ENCODE measurements at regions not wholly inside any gene's neighbourhood (a gene's known extent, or its start where the extent isn't known, plus 50 kb on each side); places are given as distances from the start of the nearest gene placed in this dataset.

- DNase-seq (ENCODE audit: low read depth in 3 of 3), result no peak
Measured at GRCh38 chr14:97850886-97851285, 1053.7 kb downstream of the VRK1 start.

GRCh38 chr14:97851428-97851995 is 1054.3 kb downstream of the VRK1 start:
- DNase-seq (ENCODE audit: low read depth in 3 of 3), result no peak

DNA sequence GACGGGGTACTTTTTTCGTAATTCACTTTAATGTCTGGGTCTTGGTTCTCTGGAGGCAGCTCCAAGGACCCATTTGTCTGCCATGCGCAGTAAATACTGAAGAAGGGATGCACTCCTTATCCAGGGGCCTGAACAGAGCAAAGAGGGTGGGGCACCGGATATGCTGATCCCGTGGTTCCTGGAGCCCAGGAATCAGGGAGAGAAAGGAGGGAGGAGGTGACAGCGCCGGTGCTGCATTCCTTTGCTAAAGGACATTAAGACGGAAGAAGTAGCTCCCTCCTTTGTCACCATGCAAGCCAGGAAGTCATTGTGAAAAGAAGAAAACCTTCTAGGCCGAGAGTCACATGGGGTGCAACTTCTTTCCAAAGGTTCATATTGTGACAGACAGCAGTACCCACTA is 1057.7 kb downstream of the VRK1 start:
- DNase-seq (ENCODE audit: low read depth in 3 of 3), result no peak

- no peak for DNase-seq (ENCODE audit: low read depth in 3 of 3)
Measured at GRCh38 chr14:97866195-97866594, 1069.0 kb downstream of the VRK1 start.

DNA sequence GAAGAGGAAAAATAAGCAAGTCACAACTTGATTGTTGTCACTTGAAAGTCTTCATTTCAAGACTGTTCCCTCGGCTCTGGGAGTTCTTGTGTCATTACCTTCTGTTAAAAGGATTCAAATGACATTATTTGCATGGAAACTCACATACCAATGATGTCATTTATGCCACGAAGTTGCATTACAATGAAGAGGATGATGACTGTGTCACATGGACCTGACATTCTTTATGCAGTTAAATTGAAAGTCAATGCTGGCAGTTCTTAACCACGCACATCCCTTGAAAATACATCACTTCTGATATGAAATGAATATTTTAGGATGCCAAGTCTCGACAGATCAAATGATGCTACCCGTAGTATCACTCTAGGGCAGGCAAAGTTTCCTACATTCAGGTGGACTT is 1069.5 kb downstream of the VRK1 start:
- no peak for DNase-seq (ENCODE audit: low read depth in 3 of 3)

GRCh38 chr14:97873291-97873690 is 1076.1 kb downstream of the VRK1 start:
- no peak for DNase-seq (ENCODE audit: low read depth in 3 of 3)

DNA sequence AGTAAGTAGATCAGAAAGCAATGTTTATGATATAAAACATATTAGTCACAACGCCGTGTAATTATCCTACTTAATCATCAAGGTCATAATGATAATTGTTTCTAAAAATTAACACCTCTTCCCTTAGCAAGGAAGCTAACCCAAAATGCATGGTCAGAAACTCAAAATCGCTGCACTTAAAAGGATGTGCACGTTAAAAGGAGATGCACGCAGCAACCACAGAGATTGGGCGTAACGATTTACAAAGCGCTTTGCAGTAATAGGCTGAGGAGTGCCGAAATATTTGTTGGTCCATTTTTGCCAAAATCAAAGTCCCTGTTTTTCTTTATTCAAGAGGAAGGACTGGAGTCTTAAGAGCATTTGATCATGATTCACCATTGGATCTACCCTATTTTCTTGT is 1077.2 kb downstream of the VRK1 start:
- DNase-seq (ENCODE audit: low read depth in 3 of 3), result no peak

GRCh38 chr14:97878206-97878605 is 1081.0 kb downstream of the VRK1 start:
- no peak for DNase-seq (ENCODE audit: low read depth in 3 of 3)

- no peak for DNase-seq (ENCODE audit: low read depth in 3 of 3)
Measured at GRCh38 chr14:97878727-97879126, 1081.5 kb downstream of the VRK1 start.

- no peak for DNase-seq (ENCODE audit: low read depth in 3 of 3)
Measured at GRCh38 chr14:97887690-97888089, 1090.5 kb downstream of the VRK1 start.

DNA sequence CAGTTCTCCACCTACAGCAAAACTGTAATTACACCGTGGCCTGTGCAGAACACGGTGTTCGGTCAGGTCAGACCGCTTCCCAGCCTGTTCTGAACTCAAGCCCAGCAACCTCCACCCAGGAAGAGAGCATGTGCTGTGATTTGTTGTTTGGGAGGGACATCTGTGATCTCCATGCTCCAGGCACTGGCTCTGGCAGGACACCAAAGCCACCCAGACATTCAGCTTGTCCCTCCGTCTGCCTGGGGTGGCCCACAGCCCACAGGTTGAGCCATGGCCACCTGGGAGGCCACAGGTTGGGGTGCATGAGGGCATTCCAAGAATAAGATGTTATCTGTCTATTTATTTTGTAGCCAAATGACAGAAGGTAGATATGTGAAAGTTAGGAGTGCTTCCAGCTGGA is 1091.1 kb downstream of the VRK1 start:
- no peak for DNase-seq (ENCODE audit: low read depth in 3 of 3)

- DNase-seq (ENCODE audit: low read depth in 3 of 3), result no peak
Measured at GRCh38 chr14:97891515-97891914, 1094.3 kb downstream of the VRK1 start.

- no peak for DNase-seq (ENCODE audit: low read depth in 3 of 3)
Measured at GRCh38 chr14:97894552-97894951, 1097.4 kb downstream of the VRK1 start.

DNA sequence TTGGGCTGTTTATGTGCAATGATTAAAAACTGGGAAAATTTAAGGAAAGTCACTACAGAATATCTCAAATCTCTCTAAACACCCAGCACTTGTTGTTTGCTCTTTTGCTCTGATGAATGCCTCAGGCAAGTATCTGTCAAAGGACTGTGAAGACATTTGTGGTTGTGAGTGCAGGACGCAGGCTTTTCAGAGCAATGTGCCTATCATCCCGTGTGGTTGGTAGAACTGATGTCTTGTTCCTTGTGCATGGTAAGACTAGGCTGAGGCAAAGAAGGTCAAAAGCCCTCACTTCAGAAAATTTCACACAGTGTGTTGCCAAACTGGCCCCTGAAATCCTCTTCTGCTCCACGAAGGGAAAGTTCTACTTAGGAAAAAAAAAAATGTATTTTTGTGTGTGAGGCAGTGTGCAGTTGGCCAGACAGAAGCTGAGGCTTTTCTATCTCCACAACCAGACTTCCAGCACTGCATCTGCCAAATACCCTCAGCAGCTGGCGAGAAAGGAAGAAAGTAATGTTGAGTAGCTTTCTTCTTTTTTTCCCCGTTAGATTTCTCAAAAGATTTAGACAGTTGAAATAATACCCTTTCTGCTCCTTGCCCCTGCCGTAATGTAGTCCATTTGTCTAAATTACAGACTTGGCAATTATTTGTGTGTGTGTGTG is 1103.1 kb downstream of the VRK1 start:
- DNase-seq (ENCODE audit: low read depth in 3 of 3), result no peak

GRCh38 chr14:97902630-97903029 is 1105.4 kb downstream of the VRK1 start:
- DNase-seq (ENCODE audit: low read depth in 3 of 3), result no peak

DNA sequence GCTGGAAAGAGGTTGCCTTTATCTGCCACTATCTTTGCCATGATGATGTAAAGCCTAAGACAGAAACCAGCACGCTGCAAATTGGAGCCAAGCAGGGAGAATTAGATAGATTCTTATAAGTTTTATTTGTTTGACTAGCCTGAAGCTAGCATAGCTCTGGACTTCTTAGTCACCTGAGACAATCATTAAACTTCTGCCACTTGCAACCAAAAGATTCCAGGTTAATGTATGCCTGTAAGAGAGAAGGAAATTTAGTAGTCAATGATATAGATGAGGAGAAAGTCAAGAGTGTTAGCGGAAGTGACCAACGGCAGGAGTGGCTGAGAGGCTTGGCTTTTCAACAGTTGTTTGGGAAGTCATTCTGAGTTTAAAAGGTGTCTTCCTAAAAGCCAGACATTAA is 1106.6 kb downstream of the VRK1 start:
- DNase-seq (ENCODE audit: low read depth in 3 of 3), result no peak

- no peak for DNase-seq (ENCODE audit: low read depth in 3 of 3)
Measured at GRCh38 chr14:97912217-97912616, 1115.0 kb downstream of the VRK1 start.

DNA sequence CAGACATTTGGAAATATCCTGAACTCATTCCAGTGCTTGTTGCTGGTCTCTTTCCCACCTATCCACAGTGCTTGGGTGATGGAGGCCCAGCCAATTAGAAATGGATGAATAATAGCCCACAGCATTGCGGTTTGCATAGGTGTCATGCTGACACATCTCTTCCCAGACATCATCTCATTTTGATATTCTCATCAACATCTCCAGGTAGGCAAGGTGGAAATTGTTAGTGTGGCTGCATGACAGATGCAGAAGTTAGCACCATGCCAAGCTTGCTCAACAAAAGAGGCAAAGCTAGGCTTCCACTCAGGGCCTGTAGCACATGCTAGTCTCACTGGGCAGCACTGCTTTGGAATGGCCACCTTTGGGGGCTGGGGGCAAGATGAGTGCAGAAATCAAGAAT is 1118.9 kb downstream of the VRK1 start:
- no peak for DNase-seq (ENCODE audit: low read depth in 3 of 3)

DNA sequence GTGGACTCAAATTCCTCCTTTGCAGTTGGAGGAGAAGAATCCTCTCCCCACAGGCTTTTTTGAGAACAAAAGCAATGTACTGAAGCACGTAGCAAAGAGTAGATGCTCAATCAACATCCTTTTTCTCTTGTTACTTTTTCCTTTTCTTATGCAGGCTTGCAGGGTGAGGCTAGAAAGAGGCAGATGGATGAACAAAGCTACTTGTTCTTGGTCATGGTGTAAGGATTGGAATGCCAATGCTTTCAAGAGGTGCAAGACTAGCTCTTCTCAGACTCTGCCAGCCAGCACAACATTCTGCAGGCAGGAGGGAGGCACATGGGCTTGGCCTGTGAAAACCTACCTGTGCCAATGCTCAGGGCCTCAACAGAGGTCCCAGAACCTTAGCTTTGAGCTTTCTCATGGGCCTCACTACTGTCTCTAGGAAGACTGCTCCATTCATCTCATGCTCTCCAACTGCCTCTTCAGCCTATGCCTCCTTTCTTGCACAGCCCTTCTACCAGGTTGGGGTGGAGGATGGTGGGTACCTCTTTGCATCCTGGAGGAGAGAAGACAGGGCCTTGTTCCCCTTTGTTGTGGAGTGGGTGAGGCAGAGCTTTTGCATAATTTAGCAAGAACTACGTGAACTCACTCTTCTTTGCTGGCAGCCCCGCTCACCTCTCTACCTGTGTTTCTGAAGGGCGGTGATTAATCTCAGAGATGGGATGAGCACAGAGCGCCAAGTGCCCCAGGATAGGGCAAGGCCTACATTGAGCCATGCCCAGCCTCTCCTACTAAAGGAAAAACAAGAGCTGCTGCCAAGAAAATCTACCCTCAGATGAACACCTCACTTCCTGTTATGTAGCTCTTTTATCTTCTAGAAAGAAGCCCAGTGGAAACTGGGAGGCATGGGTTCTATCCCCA is 1119.7 kb downstream of the VRK1 start:
- DNase-seq (ENCODE audit: low read depth in 3 of 3), result no peak

- no peak for DNase-seq (ENCODE audit: low read depth in 3 of 3)
Measured at GRCh38 chr14:97920201-97920600, 1123.0 kb downstream of the VRK1 start.

- no peak for DNase-seq (ENCODE audit: low read depth in 3 of 3)
Measured at GRCh38 chr14:97921296-97921695, 1124.1 kb downstream of the VRK1 start.

- DNase-seq (ENCODE audit: low read depth in 3 of 3), result no peak
Measured at GRCh38 chr14:97924922-97925613, 1127.9 kb downstream of the VRK1 start.

Data from stimulated activated CD4-positive, alpha-beta T cell treated with anti-CD3 and anti-CD28 coated beads, TNF-alpha, amount 100 ng/mL, for 24 hours (primary cell).